ENCODE measurements at regions not wholly inside any gene's neighbourhood (a gene's known extent, or its start where the extent isn't known, plus 50 kb on each side); places are given as distances from the start of the nearest gene placed in this dataset.

GRCh38 chr1:81672766-81673165 lies 128.0 kb upstream of the ADGRL2 start:
- Histone ChIP-seq H3K4me1 (ENCODE audit: insufficient read depth, low read length, poor library complexity, severe bottlenecking) (no peaks in the 10 kb centered on the region), H3K4me3 (ENCODE audit: low read depth, low read length, poor library complexity, severe bottlenecking) (no peak overlapping the region), H3K9me3 (ENCODE audit: low read depth, low read length, poor library complexity, severe bottlenecking) (no peaks in the 10 kb centered on the region), H3K36me3 (ENCODE audit: insufficient read depth, low read length, poor library complexity, severe bottlenecking) (no peaks in the 10 kb centered on the region), H3K27ac (ENCODE audit: low read depth, low read length, poor library complexity, severe bottlenecking) (no peak overlapping the region), H3K27me3 (replicated peaks; ENCODE audit: insufficient read depth, low read depth, low read length, poor library complexity) (no peaks in the 10 kb centered on the region)
- CTCF ChIA-PET, result no interaction called here
- intact Hi-C loops (cut with micrococcal nuclease; ENCODE audit: unreplicated experiment), result no loop called here
- TF ChIP-seq CTCF (conservative IDR thresholded peaks at IDR 0.05; ENCODE audit: low read depth, low read length) (no peak), EZH2 (IDR thresholded peaks at IDR 0.05; ENCODE audit: borderline replicate concordance, low read depth, low read length, poor library complexity, severe bottlenecking) (no peak)
- no peak for DNase-seq (ENCODE audit: low spot score)
- POLR2A ChIA-PET (ENCODE audit: low non-redundant PET), result no interaction called here
- no TSS peak for BruUV-seq (replicated peaks)

GRCh38 chr1:81671038-81671437 lies 129.7 kb upstream of the ADGRL2 start:
- Histone ChIP-seq H3K4me1 (ENCODE audit: insufficient read depth, low read length, poor library complexity, severe bottlenecking) (no peaks in the 10 kb centered on the region), H3K9me3 (ENCODE audit: low read depth, low read length, poor library complexity, severe bottlenecking) (no peaks in the 10 kb centered on the region), H3K4me3 (ENCODE audit: low read depth, low read length, poor library complexity, severe bottlenecking) (no peak overlapping the region), H3K36me3 (ENCODE audit: insufficient read depth, low read length, poor library complexity, severe bottlenecking) (no peaks in the 10 kb centered on the region), H3K27ac (ENCODE audit: low read depth, low read length, poor library complexity, severe bottlenecking) (no peak overlapping the region), H3K27me3 (replicated peaks; ENCODE audit: insufficient read depth, low read depth, low read length, poor library complexity) (no peaks in the 10 kb centered on the region)
- no peak for TF ChIP-seq CTCF (conservative IDR thresholded peaks at IDR 0.05; ENCODE audit: low read depth, low read length)
- TF ChIP-seq EZH2 (IDR thresholded peaks at IDR 0.05; ENCODE audit: borderline replicate concordance, low read depth, low read length, poor library complexity, severe bottlenecking), result no peak
- intact Hi-C loops (cut with micrococcal nuclease; ENCODE audit: unreplicated experiment), result no loop called here
- ChIA-PET CTCF (no interaction called here), POLR2A (ENCODE audit: low non-redundant PET) (interaction anchor here (0.6 kb wide), 1 partner anchor 12 kb away, joined by 3 read pairs; no protein-coding TSS in a partner anchor)
- DNase-seq (ENCODE audit: low spot score), result no peak
- BruUV-seq (replicated peaks), result no TSS peak

DNA sequence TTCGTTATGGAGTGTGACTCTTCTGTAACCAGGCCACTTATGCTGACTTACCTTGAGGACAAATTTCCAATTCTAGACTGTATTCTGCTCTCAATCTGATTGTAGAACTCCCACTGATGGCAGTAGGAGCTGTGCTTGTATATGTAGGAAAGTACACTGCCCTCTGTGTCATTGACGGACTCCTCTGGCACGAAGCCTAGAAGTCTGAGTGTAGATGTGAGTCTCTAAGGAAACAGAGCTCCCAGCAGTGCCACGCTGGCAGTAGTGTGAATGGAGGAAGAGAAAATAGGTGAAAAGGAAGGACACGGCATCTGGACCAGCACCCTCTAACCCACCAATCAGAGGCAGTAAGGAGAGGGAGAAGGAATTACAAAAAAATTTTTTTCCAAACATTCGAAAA lies 130.4 kb upstream of the ADGRL2 start:
- Histone ChIP-seq H3K9me3 (ENCODE audit: low read depth, low read length, poor library complexity, severe bottlenecking) (no peaks in the 10 kb centered on the region), H3K27me3 (replicated peaks; ENCODE audit: insufficient read depth, low read depth, low read length, poor library complexity) (no peaks in the 10 kb centered on the region), H3K27ac (ENCODE audit: low read depth, low read length, poor library complexity, severe bottlenecking) (no peak overlapping the region), H3K36me3 (ENCODE audit: insufficient read depth, low read length, poor library complexity, severe bottlenecking) (no peaks in the 10 kb centered on the region), H3K4me3 (ENCODE audit: low read depth, low read length, poor library complexity, severe bottlenecking) (no peak overlapping the region), H3K4me1 (ENCODE audit: insufficient read depth, low read length, poor library complexity, severe bottlenecking) (no peaks in the 10 kb centered on the region)
- CTCF ChIA-PET, result no interaction called here
- TF ChIP-seq CTCF (conservative IDR thresholded peaks at IDR 0.05; ENCODE audit: low read depth, low read length) (no peak), EZH2 (IDR thresholded peaks at IDR 0.05; ENCODE audit: borderline replicate concordance, low read depth, low read length, poor library complexity, severe bottlenecking) (no peak)
- POLR2A ChIA-PET (ENCODE audit: low non-redundant PET), result no interaction called here
- intact Hi-C loops (cut with micrococcal nuclease; ENCODE audit: unreplicated experiment), result no loop called here
- BruUV-seq (replicated peaks), result no TSS peak
- peak; percentile 74 for DNase-seq (ENCODE audit: low spot score)

Data from A673 (cell line).